H7 (cell line): ENCODE measurements at regions not wholly inside any gene's neighbourhood (a gene's known extent, or its start where the extent isn't known, plus 50 kb on each side); places are given as distances from the start of the nearest gene placed in this dataset.
"Not testable (repeated sequence)": the region's sequence is repeated elsewhere in the genome, so short reads cannot be mapped to it uniquely, and the experiment has no call there.

Source experiments
- DNase-seq: peaks from one replicate; pipeline ENCODE4 v3.0.0; 2012
- H3K27me3 ChIP-seq: 2 replicates; pipeline ENCODE4 v1.6.0; 2011; ENCODE audit warnings: mild to moderate bottlenecking, low read length; ENCODE audit not compliant: control insufficient read depth, insufficient read depth
- H3K36me3 ChIP-seq: replicated peaks from 2 replicates; pipeline ENCODE4 v1.5.1; 2011; ENCODE audit warnings: low read length; ENCODE audit not compliant: control insufficient read depth, insufficient read depth
- H3K4me3 ChIP-seq: 2 replicates; pipeline ENCODE4 v1.5.1; 2011; ENCODE audit warnings: low read depth, mild to moderate bottlenecking, control low read depth, low read length, moderate library complexity; ENCODE audit not compliant: insufficient read depth

- no peak for DNase-seq
- Histone ChIP-seq H3K27me3 (peaks cover 4% of the 10 kb centered on the region; the same call in 1 of the 2 replicates), H3K36me3 (no peaks in the 10 kb centered on the region), H3K4me3 (no peak overlapping the region)
Measured at GRCh38 chr9:38249587-38250210, 142.8 kb upstream of the ALDH1B1 start.

GRCh38 chr9:38249049-38249448 is 143.5 kb upstream of the ALDH1B1 start:
- Histone ChIP-seq H3K36me3 (no peaks in the 10 kb centered on the region), H3K27me3 (peaks cover 4% of the 10 kb centered on the region; the same call in 1 of the 2 replicates)
- no peak for DNase-seq

GRCh38 chr9:38246833-38247232 is 145.7 kb upstream of the ALDH1B1 start:
- no peak for DNase-seq
- H3K36me3 ChIP-seq = no peaks in the 10 kb centered on the region
- H3K4me3 ChIP-seq = no peak overlapping the region
- peaks cover 4% of the 10 kb centered on the region; the same call in 1 of the 2 replicates for H3K27me3 ChIP-seq

More at GRCh38 chr9:38249049-38249448, 143.5 kb upstream of the ALDH1B1 start:
- H3K4me3 ChIP-seq = no peak overlapping the region

GRCh38 chr9:38244971-38245370 is 147.5 kb upstream of the ALDH1B1 start:
- no peak for DNase-seq
- H3K4me3 ChIP-seq = no peak overlapping the region
- H3K27me3 ChIP-seq = peaks cover 4% of the 10 kb centered on the region; the same call in 1 of the 2 replicates
- H3K36me3 ChIP-seq = no peaks in the 10 kb centered on the region

- H3K4me3 ChIP-seq = no peak overlapping the region
- DNase-seq = no peak
- peaks cover 4% of the 10 kb centered on the region; the same call in 1 of the 2 replicates for H3K27me3 ChIP-seq
- H3K36me3 ChIP-seq = no peaks in the 10 kb centered on the region
Measured at GRCh38 chr9:38243993-38244392, 148.5 kb upstream of the ALDH1B1 start.

GRCh38 chr9:38242151-38242550 is 150.4 kb upstream of the ALDH1B1 start:
- H3K36me3 ChIP-seq, DNase-seq, H3K4me3 ChIP-seq, H3K27me3 ChIP-seq: not testable (repeated sequence)

GRCh38 chr9:38240051-38240450 is 152.5 kb upstream of the ALDH1B1 start:
- no peak for DNase-seq
- H3K27me3 ChIP-seq = peaks cover 7% of the 10 kb centered on the region
- no peak overlapping the region for H3K4me3 ChIP-seq
- no peaks in the 10 kb centered on the region for H3K36me3 ChIP-seq

GRCh38 chr9:38235244-38235643 is 157.3 kb upstream of the ALDH1B1 start:
- no peaks in the 10 kb centered on the region for H3K36me3 ChIP-seq
- H3K27me3 ChIP-seq = peaks cover 22% of the 10 kb centered on the region

GRCh38 chr9:38234479-38235170 is 157.9 kb upstream of the ALDH1B1 start:
- no peak for DNase-seq
- H3K36me3 ChIP-seq = no peaks in the 10 kb centered on the region
- H3K27me3 ChIP-seq = peaks cover 28% of the 10 kb centered on the region
- H3K4me3 ChIP-seq = no peak overlapping the region

More at GRCh38 chr9:38235244-38235643, 157.3 kb upstream of the ALDH1B1 start:
- DNase-seq = no peak
- H3K4me3 ChIP-seq = no peak overlapping the region

GRCh38 chr9:38233796-38234355 is 158.6 kb upstream of the ALDH1B1 start:
- DNase-seq = no peak
- no peak overlapping the region for H3K4me3 ChIP-seq
- H3K36me3 ChIP-seq = no peaks in the 10 kb centered on the region
- H3K27me3 ChIP-seq = peaks cover 32% of the 10 kb centered on the region

GRCh38 chr9:38233343-38233742 is 159.2 kb upstream of the ALDH1B1 start:
- H3K27me3 ChIP-seq = peaks cover 37% of the 10 kb centered on the region
- H3K4me3 ChIP-seq = no peak overlapping the region
- DNase-seq = no peak
- H3K36me3 ChIP-seq = no peaks in the 10 kb centered on the region

GRCh38 chr9:38232895-38233294 is 159.6 kb upstream of the ALDH1B1 start:
- no peak for DNase-seq
- H3K4me3 ChIP-seq = no peak overlapping the region
- H3K27me3 ChIP-seq = peaks cover 41% of the 10 kb centered on the region
- no peaks in the 10 kb centered on the region for H3K36me3 ChIP-seq

GRCh38 chr9:38229504-38230155 is 160.6 kb upstream of the SHB start:
- Histone ChIP-seq H3K4me3 (no peak overlapping the region), H3K36me3 (no peaks in the 10 kb centered on the region), H3K27me3 (peaks cover 56% of the 10 kb centered on the region)
- no peak for DNase-seq

- Histone ChIP-seq H3K4me3 (no peak overlapping the region), H3K27me3 (peaks cover 58% of the 10 kb centered on the region), H3K36me3 (no peaks in the 10 kb centered on the region)
- peak; percentile 42 for DNase-seq
Measured at GRCh38 chr9:38229104-38229500, 160.1 kb upstream of the SHB start.
